Activated CD8-positive, alpha-beta T cell treated with anti-CD3 and anti-CD28 coated beads, Interleukin-2, amount 10 ng/mL, durations not matched to agents 7 days and 5 days (primary cell): ENCODE measurements at regions not wholly inside any gene's neighbourhood (a gene's known extent, or its start where the extent isn't known, plus 50 kb on each side); places are given as distances from the start of the nearest gene placed in this dataset.

Experiments
- ATAC-seq: fragments of 150-1000 bp; cut with Tn5 transposase; one replicate; pipeline ENCODE4 v1.10.0; 2021; ENCODE audit warnings: moderate library complexity
- CTCF ChIA-PET: fragments of 350-600 bp; sonication (Branson Sonifier 250); formaldehyde crosslinking; loops from one replicate; lab custom pipeline; 2021; ENCODE audit warnings: antibody characterized with exemption; lab: Charles Lee
- POLR2A ChIA-PET: fragments of 350-600 bp; sonication (Branson Sonifier 250); formaldehyde crosslinking; loops from one replicate; lab custom pipeline; 2021; ENCODE audit warnings: antibody characterized with exemption; lab: Charles Lee
- DNase-seq: peaks from one replicate; pipeline ENCODE4 v3.0.0-alpha.2; 2020
- H3K27ac Mint-ChIP-seq: one replicate; pipeline ENCODE4 v1.8.0; 2021; ENCODE audit warnings: mild to moderate bottlenecking, mixed read lengths
- H3K27me3 Mint-ChIP-seq: one replicate; pipeline ENCODE4 v1.8.0; 2021; ENCODE audit warnings: low read depth, mixed read lengths
- H3K36me3 Mint-ChIP-seq: one replicate; pipeline ENCODE4 v1.8.0; 2021; ENCODE audit warnings: low read depth, mixed read lengths
- H3K4me1 Mint-ChIP-seq: one replicate; pipeline ENCODE4 v1.8.0; 2021; ENCODE audit warnings: low read depth, mixed read lengths
- H3K4me3 Mint-ChIP-seq: one replicate; pipeline ENCODE4 v1.8.0; 2021; ENCODE audit warnings: mild to moderate bottlenecking, mixed read lengths
- H3K9me3 Mint-ChIP-seq: one replicate; pipeline ENCODE4 v1.8.0; 2022; ENCODE audit warnings: mixed read lengths; ENCODE audit not compliant: insufficient read depth

GRCh38 chr3:40837300-40837699 is 312.5 kb downstream of the ZNF621 start:
- H3K4me3 Mint-ChIP-seq, result no peak overlapping the region
- H3K36me3 Mint-ChIP-seq, result no peaks in the 10 kb centered on the region
- H3K27ac Mint-ChIP-seq, result no peak overlapping the region
- H3K27me3 Mint-ChIP-seq, result peaks cover 3% of the 10 kb centered on the region
- no peaks in the 10 kb centered on the region for H3K9me3 Mint-ChIP-seq
- CTCF ChIA-PET, result no interaction called here
- DNase-seq (no peak), ATAC-seq (no peak)
- H3K4me1 Mint-ChIP-seq, result no peaks in the 10 kb centered on the region
- POLR2A ChIA-PET, result no interaction called here

- H3K9me3 Mint-ChIP-seq, result no peaks in the 10 kb centered on the region
- H3K4me1 Mint-ChIP-seq, result no peaks in the 10 kb centered on the region
- no peak overlapping the region for H3K27ac Mint-ChIP-seq
- no peak overlapping the region for H3K4me3 Mint-ChIP-seq
- no peaks in the 10 kb centered on the region for H3K36me3 Mint-ChIP-seq
- DNase-seq (no peak), ATAC-seq (no peak)
- ChIA-PET CTCF (no interaction called here), POLR2A (no interaction called here)
- peaks cover 3% of the 10 kb centered on the region for H3K27me3 Mint-ChIP-seq
Measured at GRCh38 chr3:40841131-40841530, 316.4 kb downstream of the ZNF621 start.

GRCh38 chr3:40841570-40842109 is 316.9 kb downstream of the ZNF621 start:
- no peak overlapping the region for H3K4me3 Mint-ChIP-seq
- H3K9me3 Mint-ChIP-seq, result no peaks in the 10 kb centered on the region
- H3K4me1 Mint-ChIP-seq, result no peaks in the 10 kb centered on the region
- DNase-seq, result no peak
- no peak overlapping the region for H3K27ac Mint-ChIP-seq
- ChIA-PET CTCF (no interaction called here), POLR2A (no interaction called here)
- peaks cover 3% of the 10 kb centered on the region for H3K27me3 Mint-ChIP-seq
- H3K36me3 Mint-ChIP-seq, result no peaks in the 10 kb centered on the region
- no peak for ATAC-seq

- no peak overlapping the region for H3K4me3 Mint-ChIP-seq
- ATAC-seq, result no peak
- H3K27me3 Mint-ChIP-seq, result peaks cover 3% of the 10 kb centered on the region
- DNase-seq, result no peak
- ChIA-PET CTCF (no interaction called here), POLR2A (no interaction called here)
- H3K36me3 Mint-ChIP-seq, result no peaks in the 10 kb centered on the region
- H3K27ac Mint-ChIP-seq, result no peak overlapping the region
- H3K4me1 Mint-ChIP-seq, result no peaks in the 10 kb centered on the region
- H3K9me3 Mint-ChIP-seq, result no peaks in the 10 kb centered on the region
Measured at GRCh38 chr3:40842714-40843113, 318.0 kb downstream of the ZNF621 start.

DNA sequence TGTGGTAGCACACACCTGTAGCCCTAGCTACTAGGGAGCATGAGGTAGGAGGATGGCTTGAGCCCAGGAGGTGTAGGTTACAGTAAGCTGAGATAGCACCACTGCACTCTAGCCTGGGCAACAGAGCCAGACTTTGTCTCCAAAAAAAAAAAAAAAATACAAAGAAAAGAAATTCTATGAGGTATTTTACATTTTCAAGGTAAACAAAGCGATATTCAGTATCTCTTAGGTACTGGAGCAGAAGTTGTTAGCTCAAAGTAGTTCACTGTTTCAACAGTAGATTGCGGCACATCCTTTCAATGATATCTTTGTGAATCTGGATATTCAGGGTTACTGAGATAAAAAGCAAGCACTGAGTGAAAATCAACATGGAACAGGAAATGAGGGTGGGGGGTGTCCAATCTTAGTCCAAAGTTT is 318.5 kb downstream of the ZNF621 start:
- Mint-ChIP-seq H3K36me3 (no peaks in the 10 kb centered on the region), H3K4me1 (no peaks in the 10 kb centered on the region), H3K9me3 (no peaks in the 10 kb centered on the region), H3K27ac (no peak overlapping the region), H3K4me3 (no peak overlapping the region), H3K27me3 (peaks cover 3% of the 10 kb centered on the region)
- ATAC-seq (no peak), DNase-seq (no peak)
- ChIA-PET POLR2A (no interaction called here), CTCF (no interaction called here)

- H3K27ac Mint-ChIP-seq, result no peak overlapping the region
Measured at GRCh38 chr3:40843851-40844548, 319.2 kb downstream of the ZNF621 start.

DNA sequence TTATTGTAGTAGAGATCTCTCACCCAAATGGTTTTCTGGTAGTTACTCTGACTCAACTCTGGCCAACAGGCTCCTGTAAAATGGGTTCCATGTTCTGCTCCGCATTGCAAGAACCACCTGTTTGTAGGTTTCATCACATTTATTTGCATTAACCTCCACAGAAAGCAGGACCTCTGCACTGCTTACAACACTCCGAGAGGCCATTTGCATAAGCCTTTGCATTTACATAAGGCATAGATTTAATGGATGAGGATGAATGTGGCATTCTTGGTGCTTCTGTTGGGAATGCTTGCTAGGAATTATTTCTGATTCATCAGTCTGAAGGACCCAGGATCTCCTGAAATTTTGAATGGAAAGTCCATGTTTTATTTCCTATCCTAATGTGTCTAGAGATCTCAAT is 320.1 kb downstream of the ZNF621 start:
- ChIA-PET CTCF (no interaction called here), POLR2A (no interaction called here)
- no peak for DNase-seq
- H3K9me3 Mint-ChIP-seq, result no peaks in the 10 kb centered on the region
- H3K4me3 Mint-ChIP-seq, result no peak overlapping the region
- H3K36me3 Mint-ChIP-seq, result no peaks in the 10 kb centered on the region
- no peaks in the 10 kb centered on the region for H3K4me1 Mint-ChIP-seq
- no peak overlapping the region for H3K27ac Mint-ChIP-seq
- H3K27me3 Mint-ChIP-seq, result peaks cover 3% of the 10 kb centered on the region
- ATAC-seq, result no peak

More at GRCh38 chr3:40843851-40844548, 319.2 kb downstream of the ZNF621 start:
- no peak for DNase-seq
- Mint-ChIP-seq H3K4me3 (no peak overlapping the region), H3K4me1 (no peaks in the 10 kb centered on the region), H3K36me3 (no peaks in the 10 kb centered on the region), H3K27me3 (peaks cover 3% of the 10 kb centered on the region), H3K9me3 (no peaks in the 10 kb centered on the region)
- ChIA-PET CTCF (no interaction called here), POLR2A (no interaction called here)
- no peak for ATAC-seq

DNA sequence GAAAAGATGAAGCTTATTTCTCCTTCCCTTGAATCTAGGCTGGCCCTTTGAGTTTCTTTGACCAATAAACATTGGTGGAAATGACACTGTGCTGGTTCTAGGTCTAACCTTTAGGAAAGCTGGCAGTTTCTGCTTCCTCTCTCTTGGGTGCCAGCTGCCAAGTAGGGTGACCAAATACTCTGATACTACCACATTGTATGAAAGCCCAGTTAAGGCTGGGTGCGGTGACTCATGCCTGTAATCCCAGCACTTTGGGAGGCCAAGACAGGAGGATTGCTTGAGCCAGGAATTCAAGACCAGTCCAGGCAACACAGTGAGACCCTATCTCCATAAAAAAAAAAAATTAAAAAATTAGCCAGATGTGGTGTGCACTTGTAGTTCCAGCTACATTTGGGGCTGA is 320.7 kb downstream of the ZNF621 start:
- H3K27me3 Mint-ChIP-seq, result peaks cover under 1% of the 10 kb centered on the region
- no peaks in the 10 kb centered on the region for H3K9me3 Mint-ChIP-seq
- POLR2A ChIA-PET, result no interaction called here
- CTCF ChIA-PET, result no interaction called here
- ATAC-seq, result no peak
- no peak overlapping the region for H3K4me3 Mint-ChIP-seq
- no peak for DNase-seq
- H3K4me1 Mint-ChIP-seq, result no peaks in the 10 kb centered on the region
- H3K27ac Mint-ChIP-seq, result no peak overlapping the region
- H3K36me3 Mint-ChIP-seq, result no peaks in the 10 kb centered on the region

DNA sequence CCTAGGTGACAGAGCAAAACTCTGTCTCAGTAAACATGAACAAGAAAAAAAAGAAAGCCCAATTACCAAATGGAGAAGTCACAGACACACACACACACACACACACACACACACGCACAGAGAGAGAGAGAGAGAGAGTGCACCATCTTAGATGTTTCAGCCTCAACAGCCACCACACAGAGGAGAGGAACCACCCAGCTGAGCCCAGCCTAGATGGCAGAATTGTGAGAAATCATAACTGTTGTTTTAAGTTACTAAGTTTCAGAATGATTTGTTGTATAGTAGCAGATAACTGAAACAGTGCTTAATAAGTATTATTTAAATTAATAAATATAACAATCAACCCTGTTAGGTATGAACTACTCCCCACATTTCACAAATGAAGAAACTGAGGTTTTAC is 321.2 kb downstream of the ZNF621 start:
- H3K36me3 Mint-ChIP-seq, result no peaks in the 10 kb centered on the region

GRCh38 chr3:40846451-40846850 is 321.7 kb downstream of the ZNF621 start:
- POLR2A ChIA-PET, result no interaction called here

More for the DNA sequence above, 321.2 kb downstream of the ZNF621 start:
- Mint-ChIP-seq H3K9me3 (no peaks in the 10 kb centered on the region), H3K4me3 (no peak overlapping the region), H3K27me3 (no peaks in the 10 kb centered on the region), H3K27ac (no peak overlapping the region), H3K4me1 (no peaks in the 10 kb centered on the region)
- POLR2A ChIA-PET, result no interaction called here
- CTCF ChIA-PET, result no interaction called here
- DNase-seq (no peak), ATAC-seq (no peak)

DNA sequence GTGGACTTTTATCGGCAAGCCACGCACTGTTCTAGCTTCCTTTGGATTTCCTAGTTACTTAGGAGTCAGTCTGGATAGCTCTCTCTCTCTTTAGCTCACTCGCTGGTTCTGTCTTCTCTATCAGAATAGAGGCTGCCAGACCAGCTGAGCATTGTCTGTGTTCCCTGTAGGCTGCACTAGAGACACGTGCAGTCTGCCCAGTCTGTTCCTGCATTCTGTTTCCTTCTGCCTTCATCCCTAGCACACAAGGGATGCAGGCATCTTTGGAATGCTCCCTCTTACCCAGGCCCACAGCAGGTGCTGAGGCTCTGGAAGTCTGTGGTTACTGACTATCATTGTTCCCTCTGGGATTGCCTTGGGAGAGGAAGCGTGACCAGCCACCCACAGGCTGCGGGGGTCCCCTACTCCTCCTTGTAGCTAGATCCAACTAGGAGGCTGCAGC is 322.8 kb downstream of the ZNF621 start:
- H3K27me3 Mint-ChIP-seq, result no peaks in the 10 kb centered on the region
- no peak overlapping the region for H3K27ac Mint-ChIP-seq
- CTCF ChIA-PET, result no interaction called here
- H3K4me3 Mint-ChIP-seq, result no peak overlapping the region
- no peaks in the 10 kb centered on the region for H3K4me1 Mint-ChIP-seq
- DNase-seq (no peak), ATAC-seq (no peak)
- POLR2A ChIA-PET, result no interaction called here
- no peaks in the 10 kb centered on the region for H3K9me3 Mint-ChIP-seq
- H3K36me3 Mint-ChIP-seq, result no peaks in the 10 kb centered on the region

More at GRCh38 chr3:40846451-40846850, 321.7 kb downstream of the ZNF621 start:
- no peak for ATAC-seq
- no peak overlapping the region for H3K27ac Mint-ChIP-seq
- no peaks in the 10 kb centered on the region for H3K4me1 Mint-ChIP-seq
- H3K36me3 Mint-ChIP-seq, result no peaks in the 10 kb centered on the region
- H3K27me3 Mint-ChIP-seq, result no peaks in the 10 kb centered on the region
- H3K4me3 Mint-ChIP-seq, result no peak overlapping the region
- CTCF ChIA-PET, result no interaction called here
- no peaks in the 10 kb centered on the region for H3K9me3 Mint-ChIP-seq
- no peak for DNase-seq

DNA sequence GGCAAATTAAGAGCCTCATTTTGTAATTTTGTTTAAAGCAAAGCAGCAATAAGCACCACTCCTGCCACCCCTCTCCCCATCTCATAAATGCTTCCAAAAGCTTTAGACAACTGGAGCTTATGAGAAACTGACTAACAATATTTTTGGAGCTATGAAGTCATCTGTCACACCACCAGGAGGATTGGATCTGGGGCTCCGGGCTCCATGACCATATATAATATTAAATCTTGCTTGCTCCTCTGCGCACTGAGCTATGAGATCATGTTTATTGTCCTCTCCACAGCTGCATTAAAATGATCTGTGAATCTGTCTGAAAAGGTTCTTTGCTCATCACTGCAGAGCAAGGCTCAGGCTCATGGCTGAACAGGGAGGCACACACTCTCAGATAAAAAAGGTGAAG is 323.7 kb downstream of the ZNF621 start:
- Mint-ChIP-seq H3K4me3 (no peak overlapping the region), H3K4me1 (no peaks in the 10 kb centered on the region), H3K27me3 (no peaks in the 10 kb centered on the region), H3K36me3 (no peaks in the 10 kb centered on the region), H3K9me3 (no peaks in the 10 kb centered on the region), H3K27ac (no peak overlapping the region)
- no peak for DNase-seq
- no peak for ATAC-seq
- ChIA-PET POLR2A (no interaction called here), CTCF (no interaction called here)
